GM12878 (cell line): ENCODE measurements at regions not wholly inside any gene's neighbourhood (a gene's known extent, or its start where the extent isn't known, plus 50 kb on each side); places are given as distances from the start of the nearest gene placed in this dataset.

Experiments
- ATAC-seq: fragments of 200-7000 bp; cut with Tn5 transposase; 3 replicates; pipeline ENCODE4 v1.9.1; 2020; ENCODE audit warnings: mild to moderate bottlenecking, moderate library complexity
- BruUV-seq: library from RNA; stranded (reverse); fragments of 400-500 nt; replicated peaks from 2 replicates; lab custom pipeline; 2021; lab: Mats Ljungman, UMichigan
- CTCF ChIA-PET: fragments of 300-600 bp; sonication (Branson Sonifier 250); formaldehyde crosslinking; extraction: SDS; loops from one replicate; lab custom pipeline; 2021; ENCODE audit warnings: inconsistent platforms; lab: Yijun Ruan, JAX
- POLR2A ChIA-PET: fragments of 350-600 bp; formaldehyde crosslinking; extraction: SDS; loops from one replicate; lab custom pipeline; 2021; ENCODE audit warnings: inconsistent platforms; lab: Charles Lee
- RAD21 ChIA-PET: fragments of 300-600 bp; sonication (Branson Sonifier 250); formaldehyde crosslinking; loops from one replicate; lab custom pipeline; 2023; ENCODE audit warnings: antibody characterized with exemption; ENCODE audit not compliant: unreplicated experiment; lab: Charles Lee
- SMC1A ChIA-PET: fragments of 300-600 bp; sonication (Branson Sonifier 250); formaldehyde crosslinking; loops from one replicate; lab custom pipeline; 2023; ENCODE audit not compliant: unreplicated experiment, uncharacterized antibody; lab: Charles Lee
- DNase-seq: peaks from one replicate; pipeline ENCODE4 v3.0.0-alpha.2; 2011; ENCODE audit warnings: low read depth, low spot score
- FAIRE-seq: peaks from 3 replicates; lab custom pipeline; 2011; peaks lifted over from hg19 to GRCh38; lab: Jason Lieb, UNC
- H2AFZ ChIP-seq: 2 replicates; pipeline ENCODE4 v1.6.0; 2011; ENCODE audit warnings: low read depth, low read length, control low read depth; ENCODE audit not compliant: control insufficient read depth
- H3K27ac ChIP-seq: 2 replicates; pipeline ENCODE4 v1.5.1; 2011; ENCODE audit warnings: control low read depth; ENCODE audit not compliant: control insufficient read depth, insufficient read depth
- H3K27me3 ChIP-seq, 2 experiments: replicated peaks in 1 of 2; 2 replicates each; pipeline versions ENCODE4 v1.6.0 to v1.6.1; 2011; ENCODE audit warnings: low read length in 1 of 2; ENCODE audit not compliant: control insufficient read depth in 2 of 2, insufficient read depth in 2 of 2
- H3K36me3 ChIP-seq, 2 experiments: 2 replicates each; pipeline ENCODE4 v1.5.1; 2011; ENCODE audit warnings: low read length in 1 of 2; ENCODE audit not compliant: control insufficient read depth in 2 of 2, insufficient read depth in 2 of 2
- H3K4me1 ChIP-seq: 2 replicates; pipeline ENCODE4 v1.6.1; 2011; ENCODE audit warnings: mild to moderate bottlenecking, low read length, moderate library complexity, mixed read lengths; ENCODE audit not compliant: control insufficient read depth, insufficient read depth
- H3K4me2 ChIP-seq: 2 replicates; pipeline ENCODE4 v1.6.0; 2011; ENCODE audit warnings: control low read depth; ENCODE audit not compliant: control insufficient read depth, insufficient read depth
- H3K4me3 ChIP-seq: fragments of 200-600 bp; sonication (generic); 2 replicates; pipeline ENCODE4 v1.5.1; 2016
- H3K79me2 ChIP-seq: 2 replicates; pipeline ENCODE4 v1.6.0; 2011; ENCODE audit warnings: low read length; ENCODE audit not compliant: control insufficient read depth, insufficient read depth
- H3K9ac ChIP-seq: 2 replicates; pipeline ENCODE4 v1.8.0; 2011; ENCODE audit warnings: low read length, control low read depth, mixed read lengths; ENCODE audit not compliant: control insufficient read depth, insufficient read depth
- H3K9me3 ChIP-seq: replicated peaks from 3 replicates; pipeline ENCODE4 v1.5.1; 2011; ENCODE audit warnings: mild to moderate bottlenecking, low read length; ENCODE audit not compliant: control insufficient read depth, insufficient read depth
- H4K20me1 ChIP-seq: 2 replicates; pipeline ENCODE4 v1.6.0; 2011; ENCODE audit not compliant: control insufficient read depth, insufficient read depth
- BCL3 ChIP-seq: IDR thresholded peaks from 2 replicates; pipeline ENCODE4 v1.6.1; 2011; ENCODE audit warnings: borderline replicate concordance, low read depth, mild to moderate bottlenecking, moderate library complexity, low read length; ENCODE audit not compliant: insufficient read depth, poor library complexity, severe bottlenecking
- CUX1 ChIP-seq: IDR thresholded peaks from 2 replicates; pipeline ENCODE4 v1.6.1; 2012; ENCODE audit warnings: improper control_type of control experiment, low read depth, low read length; ENCODE audit not compliant: insufficient replicate concordance
- ELK1 ChIP-seq: IDR thresholded peaks from 2 replicates; pipeline ENCODE4 v1.6.1; 2012; ENCODE audit warnings: low read depth, low read length, improper control_type of control experiment
- ETV6 ChIP-seq, 2 experiments: fragments of 450-650 bp in 1 of 2; IDR thresholded peaks in 1 of 2; conservative IDR thresholded peaks in 1 of 2; 2 replicates each; pipeline ENCODE4 v1.6.1; 2014; ENCODE audit warnings: antibody characterized with exemption in 1 of 2, borderline replicate concordance in 1 of 2, low read depth in 1 of 2, mild to moderate bottlenecking in 1 of 2, moderate library complexity in 1 of 2
- HDAC6 ChIP-seq: fragments of 200-600 bp; sonication (generic); IDR thresholded peaks from one replicate; pipeline ENCODE4 v1.8.0; 2017; ENCODE audit warnings: antibody characterized with exemption; ENCODE audit not compliant: unreplicated experiment
- NBN ChIP-seq: fragments of 450-650 bp; IDR thresholded peaks from 2 replicates; pipeline ENCODE4 v1.6.1; 2016
- NKRF ChIP-seq: fragments of 450-650 bp; conservative IDR thresholded peaks from 2 replicates; pipeline ENCODE4 v1.6.1; 2017; ENCODE audit warnings: mild to moderate bottlenecking, moderate library complexity
- PBX3 ChIP-seq: IDR thresholded peaks from 2 replicates; pipeline ENCODE4 v1.6.1; 2011; ENCODE audit warnings: mild to moderate bottlenecking, low read depth, low read length, moderate library complexity; ENCODE audit not compliant: insufficient replicate concordance
- RAD21 ChIP-seq: IDR thresholded peaks from 2 replicates; pipeline ENCODE4 v1.6.1; 2011; ENCODE audit warnings: mild to moderate bottlenecking, low read depth, low read length, moderate library complexity; ENCODE audit not compliant: insufficient read depth
- SMARCA5 ChIP-seq: fragments of 450-650 bp; IDR thresholded peaks from 2 replicates; pipeline ENCODE4 v1.6.1; 2017; ENCODE audit warnings: mild to moderate bottlenecking
- SREBF1 ChIP-seq: IDR thresholded peaks from 2 replicates; pipeline ENCODE4 v1.6.1; 2012; ENCODE audit warnings: mild to moderate bottlenecking, low read length
- TCF12 ChIP-seq: IDR thresholded peaks from 2 replicates; pipeline ENCODE4 v1.6.1; 2011; ENCODE audit warnings: low read depth, mild to moderate bottlenecking, low read length
- WGBS: methylation state at CpG from one replicate; pipeline ENCODE4 v1.1.6; 2016; ENCODE audit warnings: low lambda C conversion rate; ENCODE audit not compliant: insufficient replicate concordance, insufficient coverage; ENCODE audit errors: missing lambda C conversion rate; 5-methylcytosine and 5-hydroxymethylcytosine counted together
- in situ Hi-C: fragments of 300-500 bp; cut with MboI; formaldehyde crosslinking; loops from 9 replicates; pipeline ENCODE4 v1.14.3; 2018; ENCODE audit warnings: mixed read lengths
- intact Hi-C: fragments of 100-400 bp; cut with micrococcal nuclease; formaldehyde crosslinking; loops from one replicate; pipeline ENCODE4 v1.14.2; 2022; ENCODE audit not compliant: unreplicated experiment

- RAD21 ChIA-PET: no interaction called here
- intact Hi-C loops: loop anchor here (5.0 kb wide), 1 partner anchor 493 kb away; no protein-coding TSS in a partner anchor
- H3K27ac ChIP-seq: no peak overlapping the region
- no peaks in the 10 kb centered on the region; a peak in 1 of 4 replicates for H3K27me3 ChIP-seq
- no peak overlapping the region for H3K4me2 ChIP-seq
- H3K4me1 ChIP-seq: no peaks in the 10 kb centered on the region
- H3K79me2 ChIP-seq: no peaks in the 10 kb centered on the region
- H4K20me1 ChIP-seq: no peaks in the 10 kb centered on the region
- SMC1A ChIA-PET: interaction anchor here (0.6 to 1.2 kb wide), 2 partner anchors 9 to 681 kb away, joined by 3 to 4 read pairs; no protein-coding TSS in a partner anchor
- no peak for FAIRE-seq
- 16% methylated on average over 4 of the region's 4 CpGs for WGBS
- H3K9ac ChIP-seq: no peak overlapping the region
- no peak overlapping the region for H2AFZ ChIP-seq
- no peaks in the 10 kb centered on the region for H3K36me3 ChIP-seq
- no peaks in the 10 kb centered on the region for H3K9me3 ChIP-seq
- H3K4me3 ChIP-seq: no peak overlapping the region
- no peak for ATAC-seq
- POLR2A ChIA-PET: no interaction called here
- BruUV-seq: no TSS peak
- DNase-seq: no peak
- TF ChIP-seq NKRF: no peak
- no peak for TF ChIP-seq SMARCA5
- TF ChIP-seq ETV6 (conservative IDR thresholded peaks at IDR 0.05 in 1 of 2, IDR thresholded peaks at IDR 0.05 in 1 of 2; ENCODE audit: borderline replicate concordance in 1 of 2, low read depth in 1 of 2): no peak
- TF ChIP-seq ELK1: no peak
- TF ChIP-seq NBN: no peak
- TF ChIP-seq RAD21: no peak
- no peak for TF ChIP-seq SREBF1
- no peak for TF ChIP-seq PBX3
- no peak for TF ChIP-seq BCL3
- no peak for TF ChIP-seq HDAC6
- no peak for TF ChIP-seq CUX1
- no peak for TF ChIP-seq TCF12
- CTCF ChIA-PET: no interaction called here
- in situ Hi-C loops: no loop called here
Measured at GRCh38 chr16:49179714-49180330, 101.8 kb downstream of the CBLN1 start.
